Daoy (cell line): ENCODE measurements at regions not wholly inside any gene's neighbourhood (a gene's known extent, or its start where the extent isn't known, plus 50 kb on each side); places are given as distances from the start of the nearest gene placed in this dataset.
"Not testable (repeated sequence)": the region's sequence is repeated elsewhere in the genome, so short reads cannot be mapped to it uniquely, and the experiment has no call there.

Experiments used
- DNase-seq: peaks from one replicate; pipeline ENCODE4 v3.0.0-alpha.2; 2015; ENCODE audit warnings: low read depth

DNA sequence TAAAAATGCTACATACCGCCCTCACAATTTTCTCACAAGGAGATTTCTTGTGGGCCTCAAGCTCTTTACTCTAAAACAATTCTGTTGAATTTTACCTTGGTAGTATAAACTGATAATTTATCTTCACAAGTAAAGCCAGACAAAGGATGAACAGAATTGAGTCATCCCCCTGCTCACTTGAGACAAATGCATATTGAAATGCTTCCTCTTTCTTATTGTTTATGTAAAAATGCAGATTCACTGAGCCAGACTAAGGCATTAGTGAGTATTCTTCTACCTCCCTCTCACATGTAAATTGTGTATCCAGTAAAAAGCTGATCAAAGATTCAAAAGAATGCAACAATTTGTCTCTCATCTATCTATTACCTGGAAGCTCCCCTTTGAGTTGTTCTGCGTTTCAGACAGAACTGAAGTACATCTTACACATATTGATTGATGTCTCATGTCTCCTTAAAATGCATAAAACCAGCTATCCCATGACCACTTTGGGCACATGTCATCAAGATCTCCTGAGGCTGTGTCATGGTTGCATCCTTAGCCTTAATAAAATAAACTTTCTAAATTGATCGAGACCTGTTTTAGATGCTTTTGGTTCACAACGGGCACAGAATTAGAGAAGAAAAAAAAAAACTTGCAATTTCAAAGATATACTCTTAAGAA, 743.1 kb upstream of the B3GALT2 start:
- DNase-seq, result no peak

DNA sequence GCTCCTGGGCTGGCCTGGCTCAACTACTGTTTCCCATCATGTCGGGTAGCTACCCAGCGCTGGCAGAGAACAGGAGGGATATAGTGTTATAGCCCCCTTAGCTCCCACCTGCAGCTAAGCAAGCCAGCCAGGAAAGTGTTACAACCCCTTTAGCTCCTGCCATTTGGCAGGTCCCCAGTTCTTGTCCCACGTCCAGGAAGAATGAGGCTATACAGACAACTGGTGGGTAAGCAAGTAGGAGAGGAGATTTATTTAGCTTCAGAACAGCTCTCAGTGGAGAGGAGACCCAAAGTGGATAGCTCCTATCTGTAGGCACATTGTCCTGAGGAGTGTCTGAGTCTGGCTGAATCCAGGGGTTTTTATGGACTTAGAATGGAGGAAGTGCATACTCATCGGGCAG, 741.1 kb upstream of the B3GALT2 start:
- no peak for DNase-seq

DNA sequence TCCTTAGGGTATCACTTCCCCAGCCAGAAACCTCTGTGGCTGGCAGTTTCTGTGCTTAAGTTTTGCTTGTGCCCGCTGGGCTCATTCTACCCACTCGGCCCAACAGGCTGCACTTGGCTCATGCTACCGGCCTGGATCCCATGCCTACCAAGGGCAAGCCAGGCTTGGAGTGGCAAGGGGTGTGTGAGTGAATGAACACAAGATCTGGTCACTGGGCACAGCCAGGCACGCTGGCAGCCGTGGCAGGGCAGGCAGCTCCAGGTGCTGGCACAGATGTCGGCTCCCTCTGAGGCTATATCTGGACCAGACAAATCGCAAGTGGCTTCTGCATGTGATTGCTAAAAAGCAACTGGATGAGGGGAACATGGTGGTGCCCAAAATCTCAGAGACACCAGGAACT, 740.5 kb upstream of the B3GALT2 start:
- DNase-seq, result no peak

DNA sequence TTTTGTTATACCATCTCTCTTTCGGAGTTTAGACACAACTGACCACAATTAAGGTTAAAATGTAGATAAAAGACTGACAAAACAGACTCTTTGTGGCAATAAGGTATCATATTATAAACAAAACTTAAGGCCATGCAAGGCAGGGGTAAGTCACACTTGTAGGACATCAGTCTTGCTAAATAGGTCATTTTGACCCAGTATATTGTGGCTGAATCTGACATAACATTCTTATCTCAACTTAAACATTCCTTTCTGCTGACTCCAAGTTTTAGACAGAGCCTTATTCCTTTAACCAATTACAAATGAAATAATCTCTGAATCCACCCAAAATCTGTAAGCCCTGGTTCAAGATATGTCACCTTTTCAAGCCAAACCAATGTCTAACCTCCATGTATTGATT, 733.4 kb upstream of the B3GALT2 start:
- DNase-seq, result no peak

DNA sequence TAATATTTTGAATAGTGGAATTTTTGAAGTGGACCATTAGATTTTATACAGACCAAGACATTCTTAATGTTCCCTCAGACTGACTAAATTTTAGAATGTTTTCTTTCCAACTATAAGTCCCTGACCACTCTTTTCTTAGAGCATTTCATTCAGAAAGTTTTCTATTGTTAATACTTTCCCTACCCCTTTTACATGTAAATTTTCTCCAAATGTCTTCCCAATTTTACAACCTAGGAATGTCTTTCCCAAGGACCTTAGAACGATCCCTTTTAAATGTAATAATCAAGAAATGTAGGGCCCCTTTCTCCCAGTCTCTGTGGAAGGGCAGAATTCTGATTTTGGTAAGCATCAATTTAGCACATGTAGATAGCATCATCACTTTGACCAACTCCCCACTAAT, 730.0 kb upstream of the B3GALT2 start:
- no peak for DNase-seq

DNA sequence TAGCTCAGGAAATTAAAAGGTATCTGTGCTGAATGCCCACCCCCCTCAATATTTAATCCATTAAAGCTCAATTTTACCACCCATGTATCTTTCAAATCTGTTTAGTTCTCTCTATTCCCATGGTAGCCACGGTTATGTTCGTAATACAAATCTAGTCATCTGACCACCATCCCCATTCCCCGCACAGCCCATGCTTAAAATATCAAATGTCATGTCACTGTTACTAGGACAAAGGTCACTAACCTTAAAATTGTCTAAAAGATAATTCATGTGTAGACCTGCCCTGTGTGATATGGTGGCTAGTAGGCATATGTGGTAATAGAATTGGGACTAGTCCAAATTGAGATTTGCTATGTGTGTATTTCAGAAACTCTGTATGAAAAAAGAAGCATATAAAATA, 728.5 kb upstream of the B3GALT2 start:
- DNase-seq, result no peak

DNA sequence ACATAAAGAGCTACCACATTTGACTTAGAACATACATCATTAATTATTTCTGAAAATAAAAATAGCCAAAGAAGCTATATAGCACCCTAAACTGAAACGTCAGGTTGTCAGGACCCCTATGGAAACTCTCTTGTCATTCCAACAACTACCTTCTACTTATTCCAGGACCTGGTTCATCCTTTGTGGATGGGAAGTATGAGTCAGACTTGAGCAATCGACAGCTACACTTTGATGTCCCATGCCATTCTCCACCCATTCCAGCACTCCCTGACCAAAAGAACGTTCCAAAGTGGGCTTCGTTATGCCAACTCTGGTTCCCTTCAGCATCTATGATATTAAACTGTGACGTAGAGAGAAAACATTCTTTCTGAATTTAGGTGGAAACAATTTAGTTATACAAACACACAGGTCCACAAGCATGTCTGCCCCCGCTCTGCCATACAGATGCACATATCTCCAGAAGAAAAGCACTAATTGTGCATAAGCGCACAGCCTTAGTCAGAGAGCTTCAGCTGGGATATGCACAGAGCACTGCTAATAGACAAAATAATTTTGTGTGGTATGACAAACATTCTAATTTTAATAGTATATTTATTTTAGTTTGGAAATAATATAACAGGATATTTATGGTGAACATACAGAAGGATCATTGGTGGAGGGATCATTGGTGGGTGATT, 723.1 kb upstream of the B3GALT2 start:
- DNase-seq, result no peak

DNA sequence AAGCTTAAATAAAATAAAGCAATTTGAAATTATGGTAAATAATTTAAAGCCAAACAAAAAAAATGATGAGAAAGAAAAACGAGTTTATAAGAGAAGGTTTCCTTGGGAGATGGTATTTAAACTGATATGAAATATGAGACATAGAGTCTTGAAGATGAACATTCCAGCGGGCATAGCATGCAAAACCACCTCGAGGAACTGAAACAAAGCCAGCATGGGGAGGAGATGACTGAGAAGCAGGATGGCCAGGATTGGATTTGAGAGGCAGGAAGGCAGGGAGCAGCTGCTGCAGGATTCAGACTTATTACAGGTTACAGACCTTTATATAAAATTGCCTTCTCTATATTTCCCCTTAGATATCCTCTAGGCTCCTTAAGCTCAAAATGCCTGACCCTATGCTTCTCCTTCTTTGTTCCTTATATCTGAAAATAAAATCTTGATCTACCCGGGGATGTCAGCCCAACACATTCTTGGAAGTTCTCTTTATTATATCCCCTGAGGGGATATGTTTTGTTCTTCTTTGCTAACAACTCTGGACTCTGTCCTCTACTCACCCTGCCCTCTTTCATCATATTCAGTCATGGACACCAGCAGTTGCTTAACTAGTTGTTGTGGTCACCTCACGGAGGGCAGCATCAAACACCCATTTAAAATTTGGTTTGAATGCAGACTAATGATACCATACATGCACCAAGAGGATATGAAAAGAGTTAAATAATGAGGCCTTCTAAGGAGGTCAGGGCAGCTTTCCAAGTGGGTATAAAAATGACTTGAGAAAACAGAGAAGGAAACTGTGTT, 719.1 kb upstream of the B3GALT2 start:
- DNase-seq, result no peak

DNA sequence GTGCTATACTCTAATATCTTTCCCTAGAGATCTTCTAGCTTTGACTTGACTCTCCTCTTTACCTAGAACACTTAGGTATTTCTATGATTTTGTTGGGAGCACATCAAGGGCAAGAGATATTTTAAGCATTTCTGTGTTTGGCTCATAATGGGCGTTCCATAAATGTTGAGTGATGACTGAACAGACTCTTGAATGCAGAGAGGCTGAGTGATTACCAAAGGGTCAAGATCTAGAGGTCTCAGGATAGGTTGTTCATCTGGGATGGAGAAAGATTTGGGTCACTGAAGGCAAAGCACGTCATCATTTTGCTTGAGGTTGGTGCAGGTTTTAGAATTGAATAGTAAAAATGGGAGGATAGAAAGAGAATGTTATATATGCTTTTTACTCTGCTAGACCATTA, 705.4 kb upstream of the B3GALT2 start:
- DNase-seq, result no peak

DNA sequence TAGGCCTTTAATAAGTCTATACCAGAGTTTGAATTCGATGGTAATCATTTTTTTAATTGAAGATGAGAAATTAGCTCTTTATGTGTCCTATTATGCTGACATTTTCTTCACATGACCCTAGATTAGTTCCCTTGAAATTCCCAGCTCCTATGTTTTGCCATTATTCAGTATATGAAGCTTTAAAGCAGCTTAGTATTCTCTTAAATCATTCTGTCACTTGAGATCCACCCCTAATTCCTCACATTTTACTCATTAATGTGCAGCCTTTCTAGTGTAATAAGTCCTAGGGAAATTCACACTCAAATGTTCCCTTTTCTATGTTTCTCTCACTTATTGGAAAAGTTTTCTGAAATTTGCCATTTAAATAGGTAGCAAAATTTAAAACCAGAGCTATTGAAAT, 704.5 kb upstream of the B3GALT2 start:
- DNase-seq, result no peak

DNA sequence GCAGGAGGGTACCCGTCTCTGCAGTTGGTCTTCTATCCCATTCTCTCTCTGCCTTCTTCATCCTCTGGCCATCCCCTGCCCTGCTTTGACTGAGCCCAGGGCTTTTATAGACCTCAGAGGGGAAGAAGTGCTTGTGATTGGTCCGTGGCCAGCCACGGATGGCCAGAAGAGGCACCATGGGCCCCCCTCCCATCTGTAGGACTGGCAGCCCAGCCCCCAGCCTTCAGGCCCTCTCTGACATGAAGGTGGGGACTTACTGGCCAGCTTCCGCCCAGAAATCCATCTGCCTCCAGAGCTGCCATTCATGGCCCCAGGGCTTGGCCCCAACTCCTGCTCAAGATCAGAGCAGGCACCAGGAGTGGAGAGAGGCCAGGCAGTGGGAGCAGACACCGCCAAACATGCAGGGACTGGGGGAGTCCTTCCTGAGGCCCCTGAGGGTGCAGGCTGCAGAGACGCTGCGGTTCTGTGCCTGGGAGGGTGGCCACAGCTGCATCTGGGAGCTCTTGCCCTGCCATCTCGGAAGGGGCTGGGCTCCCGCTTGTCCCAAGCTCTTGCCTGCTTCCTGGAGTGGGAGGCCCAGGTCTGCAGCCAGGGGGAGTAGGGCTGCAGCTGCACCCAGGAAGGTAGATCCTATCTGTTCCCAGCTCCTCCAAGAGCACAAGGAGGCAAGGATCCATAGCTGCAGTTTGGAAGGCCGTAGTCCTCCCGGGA, 698.6 kb upstream of the B3GALT2 start:
- DNase-seq, result no peak

DNA sequence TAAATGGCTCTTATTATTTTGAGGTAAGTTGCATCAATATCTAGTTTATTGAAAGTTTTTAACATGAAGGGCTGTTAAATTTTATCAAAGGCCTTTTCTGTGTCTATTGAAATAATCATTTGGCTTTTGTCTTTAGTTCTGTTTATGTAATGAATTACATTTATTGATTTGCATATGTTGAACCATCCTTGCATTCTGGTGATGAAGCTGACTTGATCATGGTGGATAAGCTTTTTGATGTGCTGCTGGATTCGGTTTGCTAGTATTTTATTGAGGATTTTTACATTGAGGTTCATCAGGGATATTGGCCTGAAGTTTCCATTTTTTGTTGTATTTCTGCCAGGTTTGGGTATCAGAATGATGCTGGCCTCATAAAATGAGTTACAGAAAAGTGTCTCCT, 691.5 kb upstream of the B3GALT2 start:
- DNase-seq, result not testable (repeated sequence)

DNA sequence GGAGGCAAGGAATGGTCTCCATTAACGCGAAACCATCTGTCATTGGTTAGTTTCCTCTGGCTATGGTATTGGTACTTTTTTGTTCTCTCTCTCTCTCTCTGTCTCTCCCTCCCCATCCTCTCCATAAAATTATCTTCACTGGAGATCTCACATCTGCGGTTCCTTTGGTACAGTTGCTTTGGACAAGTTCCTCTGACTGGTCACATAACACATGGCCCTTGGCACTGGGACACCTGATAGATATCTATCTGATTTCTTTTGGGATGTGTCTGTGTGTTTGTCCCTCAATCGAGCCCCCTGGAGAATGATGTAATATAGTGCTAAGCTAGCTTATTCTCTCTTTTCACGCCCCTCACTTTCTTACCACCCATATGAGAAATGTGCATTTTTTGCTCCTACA, 682.0 kb upstream of the B3GALT2 start:
- DNase-seq, result no peak

DNA sequence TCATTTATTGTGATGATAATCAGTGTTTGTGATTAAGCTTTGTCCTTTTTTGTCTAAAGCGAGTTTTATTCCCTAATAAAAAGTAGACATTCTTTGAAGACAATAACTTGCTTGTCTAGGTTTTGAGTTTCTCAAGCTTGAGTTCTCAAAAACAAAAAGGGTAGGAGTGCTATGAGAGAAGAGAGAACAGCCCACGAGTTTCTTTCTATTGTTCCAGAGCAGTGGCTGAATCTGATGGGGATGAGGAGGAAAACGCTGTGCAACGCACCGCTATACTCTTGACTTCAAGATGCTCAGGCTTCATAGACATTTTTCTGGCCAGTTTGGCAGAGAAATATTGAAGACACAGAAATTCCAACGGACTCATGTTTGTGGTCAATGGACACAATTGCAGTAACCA, 669.8 kb upstream of the B3GALT2 start:
- no peak for DNase-seq

DNA sequence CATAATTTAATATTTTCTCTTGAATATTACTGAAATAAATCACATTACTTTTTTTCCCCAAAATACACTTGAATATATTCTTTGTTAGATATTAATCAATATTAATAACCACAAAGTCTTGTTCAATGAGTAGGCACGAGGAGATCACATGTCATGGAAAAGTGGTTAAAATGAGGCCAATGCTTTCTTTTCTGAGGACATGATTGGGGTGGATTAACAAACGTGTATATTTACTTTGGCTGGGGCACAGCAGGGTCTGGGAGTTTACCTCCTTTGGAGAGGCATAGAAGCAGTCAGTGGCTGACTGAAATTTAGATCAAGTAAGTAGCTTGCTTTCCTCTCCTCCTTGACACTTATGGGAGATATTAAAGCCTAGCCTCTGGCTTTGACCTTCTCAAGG, 664.3 kb upstream of the B3GALT2 start:
- DNase-seq, result no peak

DNA sequence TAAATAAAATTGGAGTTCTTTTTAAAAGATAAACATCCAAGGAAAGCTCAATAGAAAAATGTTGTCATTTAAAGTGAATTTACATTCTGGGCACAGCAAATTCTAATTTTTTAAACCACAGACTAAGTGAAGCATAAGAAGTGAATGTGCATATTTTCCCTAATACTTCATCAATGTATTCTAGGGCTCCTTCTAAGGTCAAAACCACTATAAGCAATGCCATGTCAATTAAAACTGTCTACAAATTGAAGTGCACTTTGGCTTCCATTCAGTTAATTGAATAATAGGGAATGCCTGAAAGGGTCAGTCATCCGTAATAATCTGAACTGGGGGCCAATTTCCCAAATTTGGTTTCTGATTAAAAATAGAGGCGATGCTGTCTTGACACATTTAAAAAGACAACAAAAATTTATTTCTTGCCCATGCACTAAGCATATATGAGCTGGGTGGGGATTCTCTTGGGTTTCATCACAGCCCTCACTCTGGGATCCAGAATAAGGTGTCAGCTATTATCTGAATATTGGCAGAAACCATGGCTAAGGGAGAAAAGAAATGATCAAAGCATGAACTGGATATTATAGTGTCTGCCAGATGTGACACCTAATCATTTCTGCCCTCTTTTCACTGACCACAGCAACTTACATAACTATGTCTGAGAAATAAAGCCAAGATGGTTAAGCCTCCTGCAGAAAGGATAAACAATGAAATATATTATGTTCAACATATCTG, 660.6 kb upstream of the B3GALT2 start:
- no peak for DNase-seq

DNA sequence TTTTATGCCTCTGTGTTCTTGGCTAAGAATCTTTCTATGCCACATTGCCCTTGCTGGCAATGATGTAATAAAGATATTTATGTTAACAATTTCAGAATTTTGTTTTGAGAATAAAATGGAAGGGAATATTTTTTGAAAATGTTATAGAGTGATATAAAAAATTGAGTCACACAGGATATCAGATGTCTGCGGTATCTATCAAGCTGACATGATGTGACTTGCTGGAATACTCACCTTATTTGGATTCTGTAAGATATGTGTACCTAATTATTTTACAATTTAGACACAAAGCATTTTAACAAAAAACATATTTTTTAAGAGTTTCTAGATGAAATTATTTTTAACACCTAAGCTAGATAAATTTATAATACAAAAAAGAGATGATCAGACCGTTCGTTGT, 660.0 kb upstream of the B3GALT2 start:
- DNase-seq, result no peak

DNA sequence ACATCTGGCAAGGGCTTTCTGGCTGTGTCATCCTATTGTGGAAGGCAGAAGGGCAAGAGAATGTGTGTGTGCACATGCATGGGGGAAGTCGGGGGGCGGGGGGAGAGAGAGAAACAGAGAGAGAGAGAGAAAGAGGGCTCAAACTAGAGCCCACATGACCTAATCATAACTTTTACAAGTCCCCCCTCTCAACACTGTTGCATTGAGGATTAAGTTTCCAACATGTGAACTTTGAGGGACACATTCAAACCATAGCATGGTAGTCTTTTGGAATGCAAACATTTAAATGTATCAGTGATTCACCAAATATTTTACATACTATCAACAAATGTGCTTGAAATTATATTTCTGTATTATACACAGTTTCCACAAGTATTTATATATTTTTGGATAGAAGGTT, 655.4 kb upstream of the B3GALT2 start:
- DNase-seq, result no peak

DNA sequence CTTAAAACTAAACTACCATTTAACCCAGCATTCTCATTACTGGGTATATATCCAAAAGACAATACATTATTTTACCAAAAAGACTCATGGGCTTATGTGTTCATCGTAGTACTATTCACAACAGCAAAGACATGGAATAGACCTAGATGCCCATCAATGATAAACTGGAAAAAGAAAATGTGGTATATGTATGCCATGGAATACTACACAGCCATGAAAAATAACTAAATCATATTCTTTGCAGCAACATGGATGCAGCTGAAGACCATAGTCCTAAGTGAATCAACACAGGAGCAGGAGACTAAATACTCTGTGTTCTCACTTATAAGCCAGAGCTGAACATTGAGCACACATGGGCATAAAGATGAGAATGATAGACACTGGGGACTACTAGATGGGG, 645.1 kb upstream of the B3GALT2 start:
- DNase-seq, result no peak

DNA sequence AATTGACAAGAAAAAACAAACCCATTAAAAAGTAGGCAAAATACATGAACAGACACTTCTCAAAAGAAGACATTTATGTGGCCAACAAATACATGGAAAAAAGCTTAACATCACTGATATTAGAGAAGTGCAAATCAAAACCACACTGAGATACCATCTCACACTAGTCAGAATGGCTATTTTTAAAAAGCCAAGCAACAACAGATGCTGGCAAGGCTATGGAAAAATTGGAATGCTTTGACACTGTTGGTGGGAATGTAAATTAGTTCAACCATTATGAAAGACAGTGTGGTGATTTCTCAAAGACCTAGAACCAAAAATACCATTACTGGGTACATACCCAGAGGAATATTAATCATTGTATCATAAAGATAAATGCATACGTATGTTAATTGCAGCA, 641.1 kb upstream of the B3GALT2 start:
- DNase-seq, result no peak

DNA sequence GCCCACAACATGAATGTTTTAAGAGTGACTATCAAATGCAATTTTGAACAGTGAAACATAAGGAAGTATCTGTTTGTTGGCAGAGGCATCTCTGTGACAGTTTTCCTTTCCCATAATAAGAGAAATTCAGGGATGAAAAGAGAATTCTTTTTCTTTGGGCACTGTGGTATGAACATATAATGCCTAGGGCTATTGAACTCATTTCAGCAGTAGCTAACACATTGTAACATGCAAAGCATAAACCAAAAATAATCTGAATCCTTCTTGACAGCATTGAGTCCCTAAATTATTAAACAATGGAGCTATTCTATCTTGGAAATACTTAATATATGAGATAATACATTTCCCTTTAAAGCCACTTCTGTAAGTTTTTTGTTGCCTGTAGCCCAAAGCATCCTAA, 633.0 kb upstream of the B3GALT2 start:
- DNase-seq, result no peak

DNA sequence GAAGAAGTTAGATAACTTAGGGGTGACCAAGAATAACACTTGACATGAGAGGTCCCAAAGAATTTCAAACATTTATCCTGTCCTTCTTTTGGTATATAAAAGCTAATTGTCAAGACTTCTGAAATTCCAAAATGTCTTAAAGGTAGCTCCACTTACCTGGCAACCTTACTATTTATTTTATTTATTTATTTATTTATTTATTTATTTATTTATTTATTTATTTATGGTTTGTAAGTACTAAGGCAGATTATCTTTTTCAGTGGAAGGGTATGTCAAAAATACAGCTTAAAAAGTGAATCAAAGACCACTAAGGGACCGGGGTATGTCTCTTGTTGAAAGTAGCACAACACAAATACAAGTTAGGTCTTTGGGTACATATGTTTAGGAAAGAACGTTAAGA, 620.8 kb upstream of the B3GALT2 start:
- no peak for DNase-seq
